22Rv1 (cell line): ENCODE measurements at regions not wholly inside any gene's neighbourhood (a gene's known extent, or its start where the extent isn't known, plus 50 kb on each side); places are given as distances from the start of the nearest gene placed in this dataset.

Experiments used
- H3K27ac ChIP-seq: fragments of 450-650 bp; 2 replicates; pipeline ENCODE4 v1.5.1; 2017
- CTCF ChIP-seq: fragments of 450-650 bp; IDR thresholded peaks from 2 replicates; pipeline ENCODE4 v1.5.1; 2017; ENCODE audit warnings: mild to moderate bottlenecking
- ZFX ChIP-seq: fragments of 450-650 bp; IDR thresholded peaks from 2 replicates; pipeline ENCODE4 v1.6.1; 2017; ENCODE audit warnings: antibody characterized with exemption, borderline replicate concordance

- H3K27ac ChIP-seq = no peak overlapping the region
- TF ChIP-seq ZFX (no peak), CTCF (no peak)
Measured at GRCh38 chr2:120555092-120555491, 180.6 kb upstream of the GLI2 start.

DNA sequence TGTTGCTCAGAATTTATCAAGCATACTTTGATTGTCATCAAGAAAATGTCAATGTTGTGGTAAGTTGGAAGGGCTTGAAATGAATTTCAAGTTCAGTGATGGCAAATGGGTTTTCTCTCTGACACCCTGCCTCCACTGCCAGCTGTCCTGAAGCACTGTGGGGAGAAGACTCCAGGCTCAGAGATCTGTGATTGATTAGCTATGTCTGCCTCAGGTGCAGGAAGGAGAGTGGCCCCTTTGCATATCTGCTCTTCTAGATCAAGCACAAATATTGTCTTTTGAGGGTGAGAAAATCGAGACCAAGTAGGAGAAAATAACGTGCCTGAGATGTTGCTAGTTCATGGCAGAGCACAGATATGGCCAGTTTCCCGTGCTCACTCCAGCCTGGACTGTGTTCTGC lies 178.8 kb upstream of the GLI2 start:
- no peak overlapping the region for H3K27ac ChIP-seq
- TF ChIP-seq ZFX (no peak), CTCF (no peak)

- H3K27ac ChIP-seq = no peak overlapping the region
- TF ChIP-seq ZFX (no peak), CTCF (no peak)
Measured at GRCh38 chr2:120558847-120559246, 176.8 kb upstream of the GLI2 start.

GRCh38 chr2:120559401-120559800 lies 176.3 kb upstream of the GLI2 start:
- no peak overlapping the region for H3K27ac ChIP-seq
- TF ChIP-seq CTCF = no peak
- no peak for TF ChIP-seq ZFX

GRCh38 chr2:120560330-120560729 lies 175.3 kb upstream of the GLI2 start:
- no peak for TF ChIP-seq CTCF
- TF ChIP-seq ZFX = no peak
- H3K27ac ChIP-seq = no peak overlapping the region

DNA sequence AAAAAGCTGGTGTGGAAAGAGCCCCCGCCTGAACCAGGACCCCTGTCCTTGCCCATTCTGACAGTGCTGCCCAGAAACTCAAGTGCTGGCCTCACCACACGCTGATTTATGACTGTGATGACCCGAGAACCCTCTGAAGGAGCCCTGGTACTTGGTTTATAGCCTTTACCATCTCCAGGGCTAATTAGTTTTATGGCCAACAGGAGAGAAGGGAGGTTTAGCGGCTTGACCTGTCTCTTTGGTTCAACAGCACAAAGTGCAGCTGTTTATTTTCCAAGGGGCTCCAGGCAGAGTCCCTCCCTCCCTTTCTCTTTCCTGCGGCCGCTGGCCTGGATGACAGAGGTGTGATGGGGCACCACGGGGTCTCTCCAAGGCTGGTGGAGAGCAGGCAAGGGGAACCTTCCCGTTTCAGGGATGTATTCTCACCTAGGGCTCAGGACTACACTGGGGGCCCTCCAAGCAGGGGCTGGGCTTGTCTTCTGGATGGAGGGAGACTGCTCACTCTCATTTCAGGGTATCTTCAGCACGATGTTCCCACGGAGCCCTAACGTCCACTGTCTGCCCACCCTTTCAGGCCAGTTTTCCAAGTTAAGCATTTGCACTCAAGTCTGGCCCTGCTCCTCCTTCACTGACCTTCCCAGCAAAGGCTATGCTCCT lies 174.2 kb upstream of the GLI2 start:
- no peak for TF ChIP-seq ZFX
- TF ChIP-seq CTCF = no peak
- H3K27ac ChIP-seq = no peak overlapping the region

GRCh38 chr2:120562218-120563005 lies 173.3 kb upstream of the GLI2 start:
- H3K27ac ChIP-seq = no peak overlapping the region
- TF ChIP-seq ZFX = no peak
- no peak for TF ChIP-seq CTCF
